ENCODE measurements at regions not wholly inside any gene's neighbourhood (a gene's known extent, or its start where the extent isn't known, plus 50 kb on each side); places are given as distances from the start of the nearest gene placed in this dataset.

DNA sequence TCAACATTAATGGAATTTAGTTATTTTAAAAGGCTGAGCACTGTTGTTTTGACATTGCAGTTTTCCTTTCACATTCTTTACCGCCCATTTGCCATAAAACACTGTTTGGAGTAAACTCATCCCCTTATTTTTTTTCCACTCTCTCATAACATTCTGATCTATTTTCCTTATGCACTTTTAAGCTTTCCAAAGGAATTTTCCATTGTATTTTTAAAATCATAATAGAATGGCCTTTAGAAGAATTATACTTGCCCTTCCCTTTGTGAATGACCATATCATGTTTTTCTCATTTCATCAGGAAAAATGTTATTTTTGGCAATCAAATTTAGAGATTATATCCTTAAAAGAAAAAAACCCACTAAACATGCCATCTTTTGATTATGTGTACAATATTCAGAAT is 1074.2 kb downstream of the STIM2 start:
- TF ChIP-seq, protein P1, sequence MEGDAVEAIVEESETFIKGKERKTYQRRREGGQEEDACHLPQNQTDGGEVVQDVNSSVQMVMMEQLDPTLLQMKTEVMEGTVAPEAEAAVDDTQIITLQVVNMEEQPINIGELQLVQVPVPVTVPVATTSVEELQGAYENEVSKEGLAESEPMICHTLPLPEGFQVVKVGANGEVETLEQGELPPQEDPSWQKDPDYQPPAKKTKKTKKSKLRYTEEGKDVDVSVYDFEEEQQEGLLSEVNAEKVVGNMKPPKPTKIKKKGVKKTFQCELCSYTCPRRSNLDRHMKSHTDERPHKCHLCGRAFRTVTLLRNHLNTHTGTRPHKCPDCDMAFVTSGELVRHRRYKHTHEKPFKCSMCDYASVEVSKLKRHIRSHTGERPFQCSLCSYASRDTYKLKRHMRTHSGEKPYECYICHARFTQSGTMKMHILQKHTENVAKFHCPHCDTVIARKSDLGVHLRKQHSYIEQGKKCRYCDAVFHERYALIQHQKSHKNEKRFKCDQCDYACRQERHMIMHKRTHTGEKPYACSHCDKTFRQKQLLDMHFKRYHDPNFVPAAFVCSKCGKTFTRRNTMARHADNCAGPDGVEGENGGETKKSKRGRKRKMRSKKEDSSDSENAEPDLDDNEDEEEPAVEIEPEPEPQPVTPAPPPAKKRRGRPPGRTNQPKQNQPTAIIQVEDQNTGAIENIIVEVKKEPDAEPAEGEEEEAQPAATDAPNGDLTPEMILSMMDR (IDR thresholded peaks at IDR 0.05): no peak
- TF ChIP-seq POLR2AphosphoS5 (IDR thresholded peaks at IDR 0.05; ENCODE audit: low read depth, low read length): no peak
- TF ChIP-seq, protein P2, sequence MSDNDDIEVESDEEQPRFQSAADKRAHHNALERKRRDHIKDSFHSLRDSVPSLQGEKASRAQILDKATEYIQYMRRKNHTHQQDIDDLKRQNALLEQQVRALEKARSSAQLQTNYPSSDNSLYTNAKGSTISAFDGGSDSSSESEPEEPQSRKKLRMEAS (IDR thresholded peaks at IDR 0.05; ENCODE audit: low read depth): no peak
- no peak for TF ChIP-seq RAD21 (IDR thresholded peaks at IDR 0.05; ENCODE audit: low read length)
- TF ChIP-seq, protein P3, sequence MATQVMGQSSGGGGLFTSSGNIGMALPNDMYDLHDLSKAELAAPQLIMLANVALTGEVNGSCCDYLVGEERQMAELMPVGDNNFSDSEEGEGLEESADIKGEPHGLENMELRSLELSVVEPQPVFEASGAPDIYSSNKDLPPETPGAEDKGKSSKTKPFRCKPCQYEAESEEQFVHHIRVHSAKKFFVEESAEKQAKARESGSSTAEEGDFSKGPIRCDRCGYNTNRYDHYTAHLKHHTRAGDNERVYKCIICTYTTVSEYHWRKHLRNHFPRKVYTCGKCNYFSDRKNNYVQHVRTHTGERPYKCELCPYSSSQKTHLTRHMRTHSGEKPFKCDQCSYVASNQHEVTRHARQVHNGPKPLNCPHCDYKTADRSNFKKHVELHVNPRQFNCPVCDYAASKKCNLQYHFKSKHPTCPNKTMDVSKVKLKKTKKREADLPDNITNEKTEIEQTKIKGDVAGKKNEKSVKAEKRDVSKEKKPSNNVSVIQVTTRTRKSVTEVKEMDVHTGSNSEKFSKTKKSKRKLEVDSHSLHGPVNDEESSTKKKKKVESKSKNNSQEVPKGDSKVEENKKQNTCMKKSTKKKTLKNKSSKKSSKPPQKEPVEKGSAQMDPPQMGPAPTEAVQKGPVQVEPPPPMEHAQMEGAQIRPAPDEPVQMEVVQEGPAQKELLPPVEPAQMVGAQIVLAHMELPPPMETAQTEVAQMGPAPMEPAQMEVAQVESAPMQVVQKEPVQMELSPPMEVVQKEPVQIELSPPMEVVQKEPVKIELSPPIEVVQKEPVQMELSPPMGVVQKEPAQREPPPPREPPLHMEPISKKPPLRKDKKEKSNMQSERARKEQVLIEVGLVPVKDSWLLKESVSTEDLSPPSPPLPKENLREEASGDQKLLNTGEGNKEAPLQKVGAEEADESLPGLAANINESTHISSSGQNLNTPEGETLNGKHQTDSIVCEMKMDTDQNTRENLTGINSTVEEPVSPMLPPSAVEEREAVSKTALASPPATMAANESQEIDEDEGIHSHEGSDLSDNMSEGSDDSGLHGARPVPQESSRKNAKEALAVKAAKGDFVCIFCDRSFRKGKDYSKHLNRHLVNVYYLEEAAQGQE (IDR thresholded peaks at IDR 0.05; ENCODE audit: low read depth, low read length): no peak
- TF ChIP-seq, protein P4, sequence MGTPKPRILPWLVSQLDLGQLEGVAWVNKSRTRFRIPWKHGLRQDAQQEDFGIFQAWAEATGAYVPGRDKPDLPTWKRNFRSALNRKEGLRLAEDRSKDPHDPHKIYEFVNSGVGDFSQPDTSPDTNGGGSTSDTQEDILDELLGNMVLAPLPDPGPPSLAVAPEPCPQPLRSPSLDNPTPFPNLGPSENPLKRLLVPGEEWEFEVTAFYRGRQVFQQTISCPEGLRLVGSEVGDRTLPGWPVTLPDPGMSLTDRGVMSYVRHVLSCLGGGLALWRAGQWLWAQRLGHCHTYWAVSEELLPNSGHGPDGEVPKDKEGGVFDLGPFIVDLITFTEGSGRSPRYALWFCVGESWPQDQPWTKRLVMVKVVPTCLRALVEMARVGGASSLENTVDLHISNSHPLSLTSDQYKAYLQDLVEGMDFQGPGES (IDR thresholded peaks at IDR 0.05; ENCODE audit: low read depth, low read length): no peak
- no peak for TF ChIP-seq EP300 (IDR thresholded peaks at IDR 0.05; ENCODE audit: borderline replicate concordance in 1 of 2, low read depth in 1 of 2, low read length in 1 of 2)
- TF ChIP-seq, protein P5, sequence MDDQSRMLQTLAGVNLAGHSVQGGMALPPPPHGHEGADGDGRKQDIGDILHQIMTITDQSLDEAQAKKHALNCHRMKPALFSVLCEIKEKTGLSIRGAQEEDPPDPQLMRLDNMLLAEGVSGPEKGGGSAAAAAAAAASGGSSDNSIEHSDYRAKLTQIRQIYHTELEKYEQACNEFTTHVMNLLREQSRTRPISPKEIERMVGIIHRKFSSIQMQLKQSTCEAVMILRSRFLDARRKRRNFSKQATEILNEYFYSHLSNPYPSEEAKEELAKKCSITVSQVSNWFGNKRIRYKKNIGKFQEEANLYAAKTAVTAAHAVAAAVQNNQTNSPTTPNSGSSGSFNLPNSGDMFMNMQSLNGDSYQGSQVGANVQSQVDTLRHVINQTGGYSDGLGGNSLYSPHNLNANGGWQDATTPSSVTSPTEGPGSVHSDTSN (IDR thresholded peaks at IDR 0.05): no peak
- no peak for TF ChIP-seq EZH2phosphoT487 (IDR thresholded peaks at IDR 0.05; ENCODE audit: borderline replicate concordance, low read depth)
- no peak for TF ChIP-seq SMC3 (IDR thresholded peaks at IDR 0.05; ENCODE audit: low read depth, low read length)
- TF ChIP-seq, protein P6, sequence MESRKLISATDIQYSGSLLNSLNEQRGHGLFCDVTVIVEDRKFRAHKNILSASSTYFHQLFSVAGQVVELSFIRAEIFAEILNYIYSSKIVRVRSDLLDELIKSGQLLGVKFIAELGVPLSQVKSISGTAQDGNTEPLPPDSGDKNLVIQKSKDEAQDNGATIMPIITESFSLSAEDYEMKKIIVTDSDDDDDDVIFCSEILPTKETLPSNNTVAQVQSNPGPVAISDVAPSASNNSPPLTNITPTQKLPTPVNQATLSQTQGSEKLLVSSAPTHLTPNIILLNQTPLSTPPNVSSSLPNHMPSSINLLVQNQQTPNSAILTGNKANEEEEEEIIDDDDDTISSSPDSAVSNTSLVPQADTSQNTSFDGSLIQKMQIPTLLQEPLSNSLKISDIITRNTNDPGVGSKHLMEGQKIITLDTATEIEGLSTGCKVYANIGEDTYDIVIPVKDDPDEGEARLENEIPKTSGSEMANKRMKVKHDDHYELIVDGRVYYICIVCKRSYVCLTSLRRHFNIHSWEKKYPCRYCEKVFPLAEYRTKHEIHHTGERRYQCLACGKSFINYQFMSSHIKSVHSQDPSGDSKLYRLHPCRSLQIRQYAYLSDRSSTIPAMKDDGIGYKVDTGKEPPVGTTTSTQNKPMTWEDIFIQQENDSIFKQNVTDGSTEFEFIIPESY (IDR thresholded peaks at IDR 0.05; ENCODE audit: borderline replicate concordance, low read depth): no peak
- no peak for TF ChIP-seq YY1 (IDR thresholded peaks at IDR 0.05; ENCODE audit: low read depth)
- TF ChIP-seq GABPA (IDR thresholded peaks at IDR 0.05; ENCODE audit: low read depth): no peak
- no peak for TF ChIP-seq TEAD4 (IDR thresholded peaks at IDR 0.05; ENCODE audit: borderline replicate concordance, insufficient read depth)

All from SK-N-SH (cell line).